GM18511 (cell line): ENCODE measurements at regions not wholly inside any gene's neighbourhood (a gene's known extent, or its start where the extent isn't known, plus 50 kb on each side); places are given as distances from the start of the nearest gene placed in this dataset.
"Not testable (repeated sequence)": the region's sequence is repeated elsewhere in the genome, so short reads cannot be mapped to it uniquely, and the experiment has no call there.

Source experiments
- ATAC-seq: cut with Tn5 transposase; IDR thresholded peaks from one replicate; pipeline ENCODE4 v1.9.1; 2021; ENCODE audit warnings: mild to moderate bottlenecking, moderate library complexity; ENCODE audit not compliant: unreplicated experiment

DNA sequence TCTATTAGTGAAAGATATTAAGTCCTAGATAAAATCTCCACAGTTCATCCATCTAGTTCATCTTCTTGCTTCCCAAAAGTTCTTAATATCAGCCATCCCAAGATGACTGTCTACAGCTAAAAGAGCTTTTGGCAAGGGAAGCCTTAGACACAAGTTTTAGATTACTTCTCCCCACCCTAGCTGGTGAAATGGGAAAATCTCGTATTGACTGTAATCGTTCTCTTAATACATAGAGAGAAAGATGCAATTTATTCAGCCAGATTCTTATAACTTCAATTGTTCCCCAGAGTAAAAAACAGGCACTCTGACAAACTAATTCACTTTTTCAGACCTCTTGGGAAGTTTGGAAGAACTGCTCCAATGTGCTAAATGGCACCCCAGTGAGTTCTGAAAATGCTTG is 1439.6 kb upstream of the C9orf72 start:
- no peak for ATAC-seq

DNA sequence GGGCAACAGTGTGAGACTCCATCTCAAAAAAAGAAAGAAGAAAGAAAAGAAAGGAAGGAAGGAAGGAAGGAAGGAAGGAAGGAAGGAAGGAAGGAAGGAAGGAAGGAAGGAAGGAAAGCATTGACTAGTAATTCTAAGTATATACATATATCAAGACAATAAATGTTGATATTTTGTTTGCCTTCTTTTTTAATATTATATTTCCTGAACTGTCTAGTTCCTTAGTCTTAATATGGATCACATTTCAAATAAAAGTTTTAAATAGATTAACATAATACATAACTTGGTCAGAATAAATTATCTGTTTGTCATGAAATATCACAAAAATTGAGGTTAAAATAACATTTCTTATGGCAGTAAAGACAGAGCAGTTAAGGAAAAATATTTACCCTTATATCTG is 1448.4 kb upstream of the C9orf72 start:
- ATAC-seq: no peak

DNA sequence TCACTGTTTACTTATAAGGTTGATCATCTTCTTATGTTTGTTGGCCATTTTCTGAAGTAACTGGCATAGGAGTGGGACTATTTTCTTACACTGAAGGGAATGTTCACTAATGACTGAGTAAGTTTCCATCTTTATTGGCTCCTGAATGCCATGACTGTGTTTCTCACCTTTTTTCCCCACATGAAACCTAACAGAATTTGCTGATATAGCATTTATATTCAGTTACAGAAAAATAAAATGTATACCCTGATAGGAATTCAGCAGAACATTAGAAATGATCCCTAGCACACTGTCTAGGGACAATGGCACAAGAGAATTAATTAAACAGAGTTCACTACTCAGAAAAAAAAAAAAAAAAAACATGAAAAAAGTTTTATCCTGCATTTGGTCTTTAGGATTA is 1465.1 kb upstream of the C9orf72 start:
- ATAC-seq: no peak

DNA sequence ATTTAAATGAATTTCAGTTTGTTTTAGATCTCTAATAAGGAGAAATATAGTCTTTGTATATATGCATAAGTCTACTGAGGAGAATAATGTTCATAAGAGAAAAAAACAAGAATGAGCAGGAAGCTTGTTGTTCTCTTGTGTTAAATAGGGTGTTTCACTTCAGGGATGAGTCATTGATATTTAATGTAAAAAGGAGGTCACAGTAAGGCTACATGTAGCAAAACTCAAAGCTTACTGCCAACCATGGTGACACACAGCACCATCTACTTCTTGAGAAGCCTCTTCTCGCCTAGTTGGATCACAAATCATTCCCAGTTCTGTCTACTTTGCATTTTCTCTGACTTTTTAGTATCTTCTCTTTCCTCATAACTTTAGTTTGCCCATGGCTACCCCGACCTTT is 1466.0 kb upstream of the C9orf72 start:
- no peak for ATAC-seq

DNA sequence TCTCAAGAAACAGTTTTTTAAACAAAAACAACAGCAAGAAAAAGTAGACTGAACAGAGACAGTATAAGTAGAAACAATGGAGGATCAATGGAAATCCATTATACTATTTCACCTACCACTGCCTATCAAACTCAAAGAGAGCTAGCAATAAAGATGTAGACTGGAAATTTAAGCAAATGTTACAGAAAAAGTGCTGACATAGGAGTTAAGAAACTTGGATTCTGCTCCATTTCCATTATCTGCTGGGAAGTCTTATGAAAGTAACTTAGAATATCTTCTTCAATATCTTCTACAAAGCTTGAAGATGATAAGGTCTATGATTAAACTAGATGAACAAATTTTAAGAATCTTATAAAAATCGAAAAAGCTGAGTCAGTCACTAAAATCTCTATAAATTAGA is 1469.8 kb upstream of the C9orf72 start:
- no peak for ATAC-seq

DNA sequence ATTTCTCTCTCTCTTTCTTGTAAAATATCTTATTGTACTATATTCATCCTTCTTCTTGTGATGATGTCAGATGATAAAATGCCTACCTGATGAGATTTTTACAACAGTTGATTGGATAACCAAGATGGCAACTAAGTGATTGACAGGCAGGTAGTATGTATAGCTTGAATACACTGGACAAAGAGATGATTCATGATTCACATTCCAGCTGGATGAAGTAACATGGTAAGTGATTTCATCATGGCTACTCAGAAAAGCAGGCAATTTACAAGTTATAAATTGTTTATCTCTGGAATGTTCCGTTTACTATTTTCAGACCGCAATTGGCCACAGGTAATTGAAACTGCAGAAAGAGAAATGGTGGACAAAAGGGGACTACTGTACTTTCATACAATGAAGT is 1471.7 kb upstream of the C9orf72 start:
- ATAC-seq: no peak

DNA sequence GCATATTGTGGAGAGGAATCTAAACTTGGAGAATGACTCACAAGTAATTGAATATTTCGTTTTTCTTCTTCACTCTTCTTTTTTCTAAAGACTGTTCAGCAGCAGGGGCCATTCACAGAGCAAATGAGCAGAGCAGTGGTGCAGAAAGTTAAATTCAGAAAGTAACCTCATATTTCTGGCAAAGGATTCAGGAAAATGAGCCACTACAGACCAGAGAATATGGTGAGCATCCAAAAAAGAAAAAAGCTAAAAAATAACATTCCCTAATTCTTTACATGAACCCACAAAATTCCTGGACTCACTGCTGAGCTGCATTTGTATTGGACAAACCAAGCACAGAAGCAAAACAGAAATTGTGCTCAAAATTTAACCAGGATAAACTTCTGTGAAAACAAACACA is 1486.8 kb upstream of the C9orf72 start:
- ATAC-seq: no peak

DNA sequence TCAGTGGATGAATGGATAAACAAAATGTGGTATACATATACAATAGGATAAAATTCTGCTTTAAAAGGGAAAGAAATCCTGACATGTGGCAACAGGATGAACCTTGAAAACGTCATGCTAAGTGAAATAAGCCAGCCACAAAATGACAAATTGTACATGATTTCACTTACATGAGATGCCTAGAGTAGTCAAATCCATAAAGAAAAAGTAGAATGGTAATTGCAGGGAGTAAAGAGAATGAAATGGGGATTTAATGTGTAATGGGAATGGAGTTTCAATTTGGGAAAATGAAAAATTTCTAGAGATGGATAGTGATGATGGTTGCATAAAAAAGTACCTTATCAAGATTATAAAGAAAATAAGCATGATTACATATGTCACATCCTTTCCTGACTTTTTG is 1489.2 kb upstream of the C9orf72 start:
- ATAC-seq: no peak

DNA sequence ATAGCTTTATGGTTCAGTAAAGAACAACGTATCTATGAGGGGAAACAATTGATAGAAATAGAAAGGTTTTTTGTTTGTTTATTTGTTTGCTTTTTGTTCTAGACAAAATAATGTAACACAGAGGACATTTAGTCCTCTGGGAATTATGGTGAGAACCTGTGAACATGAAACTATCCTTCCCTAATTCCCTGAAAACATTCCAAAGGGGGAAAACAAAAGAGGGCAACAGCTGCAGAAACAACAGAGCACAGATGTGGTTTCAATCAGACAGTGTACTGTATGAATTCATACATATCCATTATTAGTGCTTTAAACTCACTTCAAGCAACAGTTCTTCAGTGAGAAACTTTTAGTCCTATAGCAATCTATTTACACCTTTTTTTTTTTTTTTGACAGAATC is 1489.8 kb upstream of the C9orf72 start:
- ATAC-seq: no peak

DNA sequence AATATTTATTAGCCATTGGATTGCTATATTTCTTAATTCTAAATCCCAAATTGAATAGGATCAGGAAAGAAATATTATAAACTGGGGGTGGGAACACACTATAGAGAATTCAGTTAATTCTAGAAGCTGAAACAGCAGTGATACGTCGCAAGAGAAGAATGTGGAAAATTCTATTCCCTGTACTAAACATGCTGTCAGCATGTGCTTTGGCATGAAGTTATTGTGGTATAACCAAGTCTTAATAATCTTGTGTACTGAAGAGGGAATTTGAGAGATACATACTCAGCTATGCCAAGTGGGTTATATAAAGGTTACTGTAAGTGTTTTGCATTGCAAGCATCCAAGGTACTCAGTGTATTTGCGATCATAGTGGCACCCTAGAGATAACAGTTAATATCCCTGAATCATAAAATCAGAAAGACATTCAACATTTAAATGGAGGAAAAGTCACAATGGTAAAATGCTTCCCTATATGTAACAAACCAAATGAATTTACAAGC is 1492.9 kb upstream of the C9orf72 start:
- no peak for ATAC-seq

DNA sequence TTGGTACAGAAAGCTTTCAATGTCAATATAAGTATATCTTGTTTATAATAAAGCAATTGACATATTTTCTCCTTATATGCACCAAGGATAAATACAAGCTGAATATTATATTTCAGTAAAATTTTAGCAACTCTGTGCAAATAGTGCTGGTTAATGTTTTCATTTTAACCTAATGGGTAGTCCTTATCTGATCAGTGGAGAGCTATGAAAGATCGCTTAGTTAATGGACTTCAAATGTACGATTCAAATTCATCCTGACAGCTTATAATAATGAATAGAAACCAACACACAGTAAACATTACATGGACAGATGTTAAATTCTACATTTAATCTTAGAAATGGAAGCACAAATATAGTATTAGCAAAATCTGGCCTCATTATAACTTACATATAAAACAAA is 1495.2 kb upstream of the C9orf72 start:
- no peak for ATAC-seq

DNA sequence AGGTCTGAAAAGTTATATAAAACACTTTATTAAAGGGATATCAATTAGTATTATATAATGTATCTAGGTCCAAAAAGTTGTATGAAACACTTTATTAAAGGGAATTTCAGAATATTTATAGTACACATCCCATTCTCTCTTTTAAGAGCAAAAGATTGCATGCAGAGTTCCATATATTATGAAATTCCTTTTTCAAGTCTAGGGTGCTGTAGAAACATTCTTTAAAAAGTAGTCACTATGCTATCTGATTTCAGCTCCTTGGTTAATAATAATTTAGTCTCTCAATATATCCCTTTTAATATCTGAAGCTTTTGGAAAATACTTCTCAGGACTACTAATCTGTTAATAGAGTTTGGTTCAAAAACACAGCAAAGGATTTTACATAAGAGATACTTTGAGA is 1496.1 kb upstream of the C9orf72 start:
- ATAC-seq: no peak

DNA sequence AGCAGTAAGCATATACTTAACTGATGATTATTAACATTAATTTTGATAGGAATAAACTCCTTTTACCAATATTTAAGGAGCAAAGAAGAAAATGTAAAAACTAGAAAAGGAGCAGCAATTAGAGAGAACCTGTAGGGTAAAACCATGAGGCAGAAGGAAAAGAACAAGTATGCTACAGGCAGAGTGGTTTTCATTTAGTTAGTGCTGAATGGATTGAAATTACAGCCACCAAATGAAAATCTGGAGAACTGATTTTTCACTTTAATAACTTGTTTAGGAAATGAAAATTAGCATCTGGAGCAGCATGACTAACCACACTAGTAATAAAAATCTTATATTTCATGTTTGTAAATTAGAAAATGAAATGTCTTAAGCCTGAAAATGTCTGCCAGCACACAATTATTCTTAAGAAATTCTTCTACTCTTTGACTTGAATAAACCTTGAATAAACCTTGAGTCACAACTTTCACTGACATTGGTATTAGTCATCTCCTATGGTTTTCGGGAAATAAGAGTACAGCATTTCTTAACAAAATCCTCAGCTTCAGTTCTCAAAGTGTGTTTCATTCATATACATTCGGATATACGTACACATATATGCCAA is 1504.9 kb upstream of the C9orf72 start:
- ATAC-seq: no peak

DNA sequence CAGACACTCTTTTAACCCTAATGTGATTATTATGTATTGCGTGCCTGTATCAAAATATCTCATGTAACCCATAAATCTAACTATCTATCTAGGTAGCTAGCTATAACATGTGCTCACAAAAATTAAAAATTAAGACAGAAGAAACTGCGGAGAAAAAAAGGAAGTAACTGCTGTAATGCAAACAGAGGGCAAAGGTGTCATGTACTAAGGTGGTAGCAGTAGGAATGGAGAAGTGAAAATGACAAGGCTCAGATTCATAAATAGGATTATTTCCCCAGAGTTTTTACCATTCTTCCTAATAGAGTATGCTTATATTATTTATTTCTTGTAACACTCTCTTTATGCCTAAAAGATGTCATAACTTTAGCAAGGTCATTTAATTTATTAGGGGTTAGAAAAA is 1527.5 kb upstream of the C9orf72 start:
- ATAC-seq: no peak

DNA sequence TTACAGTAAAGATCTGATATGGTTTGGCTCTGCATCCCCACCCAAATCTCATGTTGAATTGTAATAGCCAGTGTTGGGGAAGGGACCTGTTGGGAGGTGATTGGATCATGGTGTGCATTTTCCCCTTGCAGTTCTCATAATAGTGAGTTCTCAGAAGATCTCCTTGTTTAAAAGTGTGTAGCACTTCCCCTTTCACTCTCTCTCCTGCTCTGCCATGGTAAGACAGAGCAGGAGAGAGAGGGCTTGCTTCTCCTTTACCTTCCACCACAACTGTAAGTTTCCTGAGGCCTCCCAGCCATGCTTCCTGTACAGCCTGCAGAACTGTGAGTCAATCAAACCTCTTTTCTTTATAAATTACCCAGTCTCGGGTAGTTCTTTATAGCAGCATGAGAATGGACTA is 1530.9 kb upstream of the C9orf72 start:
- not testable (repeated sequence) for ATAC-seq

DNA sequence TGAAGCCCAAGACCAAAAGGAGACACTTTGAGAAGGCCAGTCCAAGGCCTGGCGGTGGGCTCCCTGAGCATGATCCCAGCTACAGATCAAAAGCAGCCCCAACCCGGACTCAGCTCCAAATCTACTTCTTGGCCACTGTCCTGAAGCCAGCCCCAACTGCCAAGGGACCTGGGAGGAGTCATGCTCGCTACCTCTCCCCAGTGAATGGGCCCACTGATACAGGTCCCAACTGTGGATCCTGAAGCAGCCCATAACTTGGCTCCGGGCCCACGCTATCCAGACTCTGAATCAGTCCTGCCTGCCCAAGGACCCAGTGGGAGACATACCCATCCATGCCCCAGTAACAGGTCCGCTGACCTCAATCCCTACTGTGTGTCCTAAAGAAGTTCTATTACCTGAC is 1545.3 kb upstream of the C9orf72 start:
- ATAC-seq: no peak

DNA sequence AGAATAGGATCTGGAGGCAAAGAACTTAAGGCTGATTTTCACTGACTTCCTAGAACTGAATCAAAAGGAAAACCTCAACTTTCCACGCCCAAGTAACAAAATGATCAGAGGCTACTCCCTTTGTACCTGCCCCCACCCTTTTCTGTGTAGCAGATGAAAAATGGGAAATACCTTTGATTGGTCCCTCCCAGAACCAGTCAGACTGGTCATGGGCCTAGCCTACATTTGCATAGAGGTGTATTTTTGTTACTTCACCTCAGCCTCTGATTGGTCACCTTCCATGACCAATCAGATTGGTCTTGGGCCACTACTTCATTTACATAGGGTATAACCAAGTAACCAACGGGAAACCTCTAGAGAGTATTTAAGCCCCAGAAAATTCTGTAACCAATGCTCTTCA is 1553.5 kb upstream of the C9orf72 start:
- no peak for ATAC-seq

DNA sequence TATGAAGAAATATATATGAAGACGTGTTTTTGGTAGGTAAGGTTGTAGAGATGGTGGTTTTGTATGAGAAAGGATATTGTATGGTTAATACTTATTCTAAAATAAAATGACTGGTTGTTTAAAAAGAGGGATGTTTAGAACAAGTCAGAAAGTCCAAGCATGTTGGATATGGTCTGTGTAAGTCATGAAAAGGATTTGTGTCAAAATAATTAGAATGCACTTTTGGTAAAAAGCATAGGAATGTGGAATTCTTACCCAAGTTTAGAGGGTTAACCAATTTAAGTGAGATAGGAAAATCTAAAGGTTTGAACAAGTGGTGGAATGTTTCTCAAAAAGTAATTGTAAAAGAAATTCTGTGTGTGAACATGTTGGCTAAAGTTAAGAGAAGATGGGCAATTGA is 1556.5 kb upstream of the C9orf72 start:
- no peak for ATAC-seq

DNA sequence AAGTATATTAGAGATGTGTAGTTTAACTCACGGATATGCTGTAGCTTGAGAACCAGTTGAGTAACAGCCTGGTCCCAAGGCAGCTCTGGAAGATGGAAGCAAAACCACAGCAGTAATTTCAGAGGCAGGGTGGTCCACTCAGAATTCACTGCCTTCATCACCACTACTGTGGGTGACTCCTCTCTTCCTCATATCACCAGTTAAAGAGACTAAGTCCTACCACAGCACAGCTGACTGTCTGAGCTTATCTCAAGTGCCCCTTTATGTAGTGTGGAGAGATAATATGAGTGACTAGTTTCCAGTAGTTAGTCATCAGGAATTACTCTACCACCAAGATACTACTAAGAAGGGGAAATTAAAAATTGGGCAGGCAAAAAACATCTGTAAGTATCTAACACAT is 1571.2 kb upstream of the C9orf72 start:
- ATAC-seq: no peak

DNA sequence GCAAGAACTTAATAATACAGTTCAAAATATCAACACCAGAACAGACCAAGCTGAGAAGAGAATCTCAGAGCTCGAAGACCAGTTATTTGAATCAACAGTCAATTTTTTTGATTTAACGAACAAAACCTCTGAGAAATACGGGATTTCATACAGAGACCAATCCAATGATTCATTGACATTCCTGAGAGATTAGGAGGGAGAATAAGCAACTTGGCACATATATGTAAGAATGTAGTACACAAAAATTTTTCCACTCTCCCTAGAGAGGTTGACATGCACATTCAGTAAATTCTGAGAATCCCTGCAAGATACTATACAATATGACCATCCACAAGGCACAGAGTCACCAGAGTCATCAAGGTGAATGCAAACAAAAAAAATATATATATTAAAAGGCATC is 1577.3 kb upstream of the C9orf72 start:
- no peak for ATAC-seq

DNA sequence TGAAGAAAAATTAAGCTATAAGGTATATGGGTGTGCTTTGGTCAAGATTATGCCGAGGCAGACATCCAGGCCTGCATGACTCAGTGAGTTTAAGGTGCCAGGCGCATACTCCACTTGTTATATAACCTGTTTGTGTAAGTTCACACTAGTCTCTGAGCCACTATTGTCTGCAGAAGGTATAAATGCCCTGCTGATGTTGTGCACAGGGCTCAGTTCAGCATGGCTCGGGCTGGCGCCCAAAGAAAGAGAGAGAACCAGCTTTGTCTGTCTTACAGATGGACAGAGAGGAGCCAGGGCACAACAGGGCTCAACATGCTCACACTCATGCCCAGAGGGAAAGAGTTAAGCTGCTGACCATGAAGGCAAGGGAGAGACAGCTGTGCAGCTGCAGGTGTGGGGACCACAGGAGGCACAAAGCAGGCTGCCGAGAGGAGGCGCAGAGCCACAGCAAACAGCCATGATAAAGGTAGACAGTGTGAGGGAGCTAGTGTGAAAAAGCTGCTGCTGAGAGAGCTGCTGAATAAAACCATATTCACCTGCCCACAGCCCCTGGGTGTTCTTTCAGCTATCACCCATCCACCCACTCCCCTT is 1587.6 kb upstream of the C9orf72 start:
- ATAC-seq: no peak

DNA sequence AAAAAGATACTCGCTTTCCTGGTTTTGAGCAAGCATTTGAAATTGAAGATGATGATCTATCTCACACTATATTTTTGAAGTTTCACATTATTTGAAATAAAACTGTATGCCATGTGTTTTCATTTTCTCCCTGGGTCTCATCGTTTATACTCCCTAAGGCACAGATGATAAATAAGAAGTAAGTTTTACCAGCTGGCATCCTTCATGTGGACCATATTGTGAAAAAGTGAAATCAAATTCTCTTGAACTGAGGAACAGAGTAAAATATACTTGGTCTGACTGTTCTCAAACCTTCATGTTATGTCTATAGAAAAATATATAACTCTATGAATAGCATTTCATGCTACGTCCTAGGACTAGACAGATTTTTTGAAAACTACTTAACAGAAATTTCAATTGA is 1600.9 kb upstream of the C9orf72 start:
- ATAC-seq: no peak

DNA sequence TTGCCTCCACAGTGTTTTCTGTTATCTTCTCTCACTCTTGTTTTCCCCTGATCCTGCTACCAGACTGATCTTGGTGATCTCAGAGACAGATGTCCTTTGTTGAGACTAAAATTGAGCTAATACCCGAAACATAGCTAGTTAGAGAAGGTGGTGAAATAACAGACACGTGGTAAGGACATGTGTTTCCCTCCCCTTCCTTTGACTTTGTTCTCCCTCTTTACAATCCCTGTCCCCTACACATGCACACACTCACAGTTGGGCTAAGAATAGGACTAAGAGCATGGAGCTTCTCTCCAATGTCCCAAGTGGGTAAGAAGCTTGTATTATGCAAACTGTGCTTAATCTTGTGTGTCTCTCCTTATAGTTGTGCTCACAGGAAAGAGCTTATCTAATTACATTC is 1603.0 kb upstream of the C9orf72 start:
- ATAC-seq: no peak
